Mammary epithelial cell (primary cell): ENCODE measurements at regions not wholly inside any gene's neighbourhood (a gene's known extent, or its start where the extent isn't known, plus 50 kb on each side); places are given as distances from the start of the nearest gene placed in this dataset.

Experiments
- CTCF ChIP-seq, 2 donors: IDR thresholded peaks in 1 of 2; conservative IDR thresholded peaks in 1 of 2; 2 replicates each; pipeline ENCODE4 v1.5.1; 2011 to 2012; ENCODE audit warnings: inconsistent platforms in 2 of 2, low read length in 2 of 2, mild to moderate bottlenecking in 2 of 2, control low read depth in 1 of 2, low read depth in 1 of 2; ENCODE audit not compliant: insufficient read depth in 1 of 2; ENCODE audit errors: extremely low read depth in 1 of 2
- EZH2 ChIP-seq: IDR thresholded peaks from 2 replicates; pipeline ENCODE4 v1.6.1; 2012; ENCODE audit warnings: low read length, inconsistent platforms, borderline replicate concordance

GRCh38 chr14:92247947-92248346 is 75.0 kb upstream of the SLC24A4 start:
- TF ChIP-seq CTCF (conservative IDR thresholded peaks at IDR 0.05 in 1 of 2, IDR thresholded peaks at IDR 0.05 in 1 of 2; ENCODE audit: extremely low read depth in 1 of 2, insufficient read depth in 1 of 2, low read depth in 1 of 2, low read length in 2 of 2) (no peak), EZH2 (no peak)
